DMS114 treated with DMSO at 0.1 percent for 48 hours (cell line): ENCODE measurements at regions not wholly inside any gene's neighbourhood (a gene's known extent, or its start where the extent isn't known, plus 50 kb on each side); places are given as distances from the start of the nearest gene placed in this dataset.

Experiments
- DNase-seq: peaks from one replicate; lab custom pipeline; 2025; ENCODE audit not compliant: unreplicated experiment; lab: John Stamatoyannopoulos, UW

DNA sequence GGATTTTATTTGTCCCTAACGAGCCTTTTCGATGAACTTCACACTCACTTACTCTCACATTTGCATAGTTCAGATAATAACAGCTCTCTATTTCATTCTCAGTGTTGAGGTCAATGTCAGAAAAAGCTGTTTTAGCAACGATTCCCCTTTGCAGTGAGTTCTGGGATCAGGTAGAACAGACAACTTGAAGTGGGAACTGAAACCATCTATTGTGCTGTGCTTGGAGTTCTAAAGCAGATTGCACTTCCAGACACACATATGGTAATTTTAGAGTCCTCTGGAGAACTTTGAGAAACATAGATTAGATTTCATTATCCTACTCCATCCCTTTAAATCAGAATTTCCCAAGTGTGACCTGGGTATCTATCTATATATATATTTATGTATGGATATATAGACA lies 124.6 kb upstream of the BLID start:
- no peak for DNase-seq

DNA sequence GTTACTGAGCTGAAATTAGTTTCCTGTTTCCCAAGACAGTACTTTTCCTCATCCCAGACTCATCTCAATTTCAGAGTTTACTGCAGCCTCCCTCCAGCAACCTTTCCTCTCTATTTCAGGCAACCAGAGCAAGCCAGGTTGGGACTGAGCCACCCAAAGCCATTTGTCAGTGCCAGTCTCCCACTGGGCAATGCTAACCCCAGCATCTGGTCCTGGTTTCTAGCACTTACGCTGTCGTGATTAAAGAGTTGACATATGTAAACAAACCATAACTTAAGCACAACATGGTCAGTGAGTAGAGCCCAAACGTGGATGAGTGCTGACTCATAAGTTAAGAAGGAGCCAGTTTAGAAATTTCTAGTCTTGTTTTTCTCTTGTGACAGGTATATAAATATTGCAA lies 119.6 kb upstream of the BLID start:
- no peak for DNase-seq

- DNase-seq = no peak
These were observed 118.8 kb upstream of the BLID start for GRCh38 chr11:122234780-122235179.

- no peak for DNase-seq
These were observed 118.2 kb upstream of the BLID start for GRCh38 chr11:122234257-122234656.

- no peak for DNase-seq
These were observed 117.0 kb upstream of the BLID start for GRCh38 chr11:122232985-122233384.

- DNase-seq = no peak
These were observed 114.4 kb upstream of the BLID start for GRCh38 chr11:122230385-122230755.

DNA sequence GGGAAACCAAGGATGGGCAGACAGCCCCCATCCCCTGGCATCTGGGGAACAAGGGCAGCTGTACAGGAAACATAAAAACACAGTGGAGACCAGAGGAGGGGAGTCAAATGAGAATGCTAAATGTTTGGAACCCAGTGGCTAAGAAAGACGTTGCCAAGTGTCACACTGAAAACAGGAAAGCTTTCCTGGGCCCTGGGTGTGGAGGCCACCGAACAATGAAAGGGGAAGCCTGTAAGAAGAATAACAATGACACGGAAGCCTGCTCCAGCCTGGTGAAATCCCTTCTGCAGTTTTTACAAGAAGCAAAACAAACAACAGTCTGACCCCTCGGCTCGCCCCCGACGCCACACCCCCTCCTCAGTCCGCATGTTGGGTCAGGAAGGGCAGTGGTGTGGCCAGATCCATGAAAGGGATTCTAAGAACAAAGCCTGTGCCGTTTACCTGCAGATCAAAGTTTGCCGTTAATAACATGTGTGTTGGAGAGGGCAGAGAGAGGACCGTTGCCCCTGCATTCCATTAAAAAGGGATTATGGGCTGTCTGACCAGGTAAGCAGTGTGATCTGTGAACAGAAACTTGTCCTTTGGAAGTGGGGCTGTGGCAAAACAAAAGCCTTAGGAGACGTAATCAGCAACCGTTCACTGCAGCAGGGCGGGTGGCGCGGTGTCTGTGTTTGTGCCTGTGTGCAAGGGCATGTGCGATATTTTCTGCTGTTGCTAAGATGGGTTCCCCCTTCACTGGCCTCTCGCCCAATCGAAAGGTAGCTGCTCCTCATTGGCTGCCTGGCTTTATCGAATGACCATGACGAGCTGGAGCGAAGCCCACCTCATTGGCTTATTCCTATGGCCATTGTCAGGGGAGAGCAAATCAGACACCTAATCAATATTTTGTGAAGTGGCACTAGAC lies 113.7 kb upstream of the BLID start:
- no peak for DNase-seq

GRCh38 chr11:122229078-122229477 lies 113.1 kb upstream of the BLID start:
- DNase-seq = no peak

DNA sequence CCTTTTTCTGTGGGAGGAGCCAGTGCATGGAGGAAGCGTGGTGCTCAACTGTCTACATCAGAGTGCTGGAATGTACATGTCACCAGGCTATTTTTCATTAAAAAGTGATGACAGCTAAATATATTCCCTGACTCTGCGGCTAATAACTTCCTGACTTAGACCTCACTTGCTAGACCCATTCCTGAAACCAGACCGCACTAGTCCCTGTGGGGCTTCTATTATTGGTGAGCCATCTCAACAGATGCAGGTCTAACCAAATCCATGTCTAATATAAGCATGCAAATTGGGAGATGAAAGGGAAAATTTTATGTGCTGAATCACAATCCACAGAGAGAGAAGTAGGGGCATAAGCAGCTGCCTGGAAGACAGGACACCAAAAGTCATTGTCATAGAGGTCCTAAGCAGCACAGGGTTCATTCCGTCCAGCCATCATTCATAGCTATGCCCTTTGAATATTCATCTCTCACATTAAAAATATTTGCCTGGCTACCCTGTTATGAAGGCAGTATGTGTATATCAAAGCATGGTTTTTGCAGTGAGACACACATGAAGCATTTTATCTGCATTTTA lies 110.9 kb upstream of the BLID start:
- DNase-seq = no peak

DNA sequence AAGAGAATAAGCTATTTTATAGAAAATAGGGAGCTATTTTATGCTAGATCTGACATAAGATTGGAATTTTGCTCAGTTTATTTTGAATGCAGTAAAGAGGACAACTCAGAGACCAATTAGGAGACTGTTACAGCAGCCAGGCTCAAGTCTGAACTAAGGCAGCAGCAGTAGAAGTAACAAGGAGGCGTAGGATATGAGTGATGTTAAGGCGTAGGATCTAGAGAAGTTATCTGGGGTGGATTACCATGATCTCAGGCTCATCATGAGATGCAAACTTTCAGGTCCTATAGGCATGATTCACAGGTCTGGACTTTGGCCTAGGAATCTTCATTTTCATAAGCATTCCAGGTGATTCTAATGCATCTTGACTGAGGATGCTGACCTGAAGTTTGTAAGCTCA lies 108.9 kb upstream of the BLID start:
- no peak for DNase-seq

- DNase-seq = no peak
These were observed 104.3 kb upstream of the BLID start for GRCh38 chr11:122220321-122220720.

DNA sequence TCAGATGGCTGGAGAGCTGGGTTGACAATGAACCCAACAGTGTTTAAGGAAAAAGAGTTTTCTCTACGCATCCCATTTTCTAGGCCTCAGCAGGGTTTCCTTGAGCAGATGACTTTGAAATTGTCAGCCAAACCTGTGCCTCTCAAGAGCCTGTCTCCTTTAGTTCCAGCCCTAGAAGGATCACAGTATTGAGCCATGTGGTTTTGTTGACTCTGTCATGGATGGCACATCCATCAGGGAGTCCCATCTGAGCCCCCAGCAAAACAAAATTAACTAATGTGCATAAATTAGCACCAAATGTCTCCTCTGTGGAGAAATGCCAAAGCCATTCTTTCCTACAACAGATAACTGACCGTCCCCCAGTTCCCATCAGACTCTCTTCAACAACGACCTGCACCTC lies 103.8 kb upstream of the BLID start:
- no peak for DNase-seq

GRCh38 chr11:122215244-122215992 lies 99.4 kb upstream of the BLID start:
- no peak for DNase-seq

DNA sequence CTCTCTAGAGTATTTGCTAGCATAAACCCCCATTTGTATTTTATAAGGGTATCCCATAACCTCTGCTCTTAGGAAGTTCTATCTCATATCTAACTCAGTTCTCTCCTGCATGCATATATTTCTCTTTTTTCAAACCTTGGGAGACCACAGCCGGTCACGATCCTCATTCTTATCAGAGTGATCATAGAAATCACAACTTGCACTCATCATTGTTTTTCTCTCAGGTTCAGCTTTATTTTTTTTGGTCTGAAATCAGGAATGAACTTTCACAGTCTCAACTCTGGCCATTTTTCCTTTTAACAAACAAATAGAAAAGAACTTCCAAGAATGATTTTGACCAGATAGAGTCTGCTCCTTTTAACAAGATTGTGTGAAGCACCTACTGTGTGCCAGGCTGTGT lies 98.6 kb upstream of the BLID start:
- DNase-seq = no peak

DNA sequence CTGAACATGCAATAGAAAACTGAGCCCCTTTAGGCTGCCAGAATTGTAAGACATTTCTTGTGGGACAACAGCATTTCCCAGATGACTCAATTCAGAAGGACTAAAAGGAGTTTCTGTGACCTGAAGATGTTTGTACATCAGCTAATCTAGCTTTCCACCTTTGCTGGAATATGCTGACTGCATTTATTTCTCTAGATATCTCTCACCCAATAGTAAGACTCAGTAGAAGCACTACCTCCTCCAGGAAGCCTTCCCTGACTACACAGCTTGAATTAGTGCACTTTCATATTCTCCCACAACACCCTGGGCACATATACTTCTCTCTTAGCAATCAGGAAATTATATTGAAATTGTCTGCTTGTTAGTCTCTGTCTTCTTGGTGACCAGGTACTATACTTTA lies 98.1 kb upstream of the BLID start:
- DNase-seq = no peak

DNA sequence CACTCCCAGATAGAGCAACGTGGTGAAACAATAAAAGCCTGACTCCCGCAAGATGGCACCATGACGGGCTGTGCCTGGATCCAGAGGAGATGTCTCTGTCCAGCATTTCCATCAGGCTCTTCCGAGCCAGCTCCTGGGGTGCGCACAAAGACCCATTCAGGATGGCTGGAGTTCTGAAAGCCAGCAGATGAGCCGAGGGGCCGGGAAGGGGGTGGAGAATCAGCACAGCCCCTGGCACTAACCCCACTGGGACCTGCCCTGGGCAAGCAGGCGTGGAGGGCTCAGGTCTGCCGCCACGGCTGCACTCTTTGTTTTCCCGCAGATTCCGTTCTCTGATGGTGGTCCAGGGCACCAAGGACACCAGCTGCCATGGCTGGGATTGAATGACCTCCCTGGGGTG lies 97.2 kb upstream of the BLID start:
- DNase-seq = no peak

GRCh38 chr11:122210367-122210997 lies 94.5 kb upstream of the BLID start:
- no peak for DNase-seq

DNA sequence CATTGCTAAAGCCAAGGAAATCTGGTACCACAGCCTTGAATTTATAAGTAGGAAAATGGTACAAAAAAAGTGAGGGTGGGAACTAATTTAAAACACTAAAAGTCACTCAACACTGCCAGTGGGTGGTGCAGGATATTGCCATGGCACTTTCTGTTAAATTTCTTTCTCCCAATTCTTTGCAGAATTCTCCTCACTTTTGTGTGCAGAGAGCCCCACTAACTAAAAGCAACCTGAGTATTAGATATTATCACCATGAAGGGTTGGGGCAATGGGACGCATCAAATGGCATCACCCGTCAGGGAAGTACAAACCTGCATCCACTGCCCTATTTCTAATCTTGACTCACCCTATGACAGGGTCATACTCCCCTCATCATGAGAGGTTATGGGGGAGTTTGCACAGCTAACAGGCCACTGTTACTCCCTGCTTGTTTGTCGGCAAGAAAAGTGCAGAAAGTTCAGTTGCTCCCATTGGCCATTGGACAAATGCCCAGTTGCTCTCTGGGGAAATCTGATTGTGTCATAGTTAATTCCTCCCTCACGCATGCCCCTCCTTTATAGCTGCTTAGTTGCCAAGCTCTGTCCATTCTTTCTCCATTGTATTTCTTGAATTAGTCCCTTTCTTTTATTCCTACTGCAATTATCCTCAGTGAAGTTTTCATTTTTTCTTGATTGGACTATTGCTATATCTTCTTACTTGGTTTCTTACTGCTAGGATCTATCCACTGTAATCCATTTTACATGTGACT lies 93.8 kb upstream of the BLID start:
- no peak for DNase-seq

DNA sequence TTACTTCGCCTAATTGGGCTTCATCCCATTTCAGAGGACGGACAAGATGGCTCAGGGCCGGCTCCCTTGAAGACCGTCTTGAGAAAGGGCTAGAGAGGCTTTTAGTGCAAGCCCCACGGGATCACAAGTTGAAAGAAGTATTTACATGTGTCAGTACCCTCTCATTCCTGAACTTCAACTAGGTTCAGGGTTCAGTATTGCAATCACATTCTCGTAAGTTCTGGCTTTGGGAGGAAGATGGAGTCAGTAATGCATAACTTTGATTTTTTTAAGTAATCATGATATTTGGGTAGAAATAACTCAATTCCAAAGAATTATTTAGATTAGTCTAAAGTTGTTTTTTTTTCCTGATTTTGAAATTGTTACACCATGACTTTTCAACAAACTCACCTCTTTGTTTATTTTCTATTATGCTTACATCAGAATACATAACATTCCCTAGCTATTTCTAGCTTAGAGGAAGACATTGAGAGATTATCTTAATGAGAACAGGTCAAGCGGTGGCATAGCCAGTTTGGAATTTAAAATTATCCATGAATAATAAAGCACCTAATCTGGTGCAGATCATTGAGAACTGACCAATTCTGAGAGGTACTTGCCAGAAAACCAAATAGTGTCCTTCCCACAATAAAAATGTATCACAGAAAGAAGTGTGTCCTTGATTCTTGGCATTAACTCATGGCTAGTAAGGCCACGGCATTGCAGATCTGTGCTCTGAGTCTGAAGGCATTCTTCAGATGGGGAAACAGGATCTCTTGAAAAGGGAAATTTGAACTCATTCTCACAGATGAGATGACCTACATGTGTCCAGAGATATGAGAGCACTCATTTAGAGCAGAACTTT lies 92.1 kb upstream of the BLID start:
- DNase-seq = no peak

- no peak for DNase-seq
These were observed 91.5 kb upstream of the BLID start for GRCh38 chr11:122207505-122207904.
